Lower lobe of right lung (tissue), 2 donors: ENCODE measurements at regions not wholly inside any gene's neighbourhood (a gene's known extent, or its start where the extent isn't known, plus 50 kb on each side); places are given as distances from the start of the nearest gene placed in this dataset.

Experiments
- ATAC-seq, 2 donors: fragments of 200-7000 bp; cut with Tn5 transposase; one replicate each; pipeline ENCODE4 v1.9.1; 2020 to 2022; ENCODE audit warnings: mild to moderate bottlenecking in 2 of 2, moderate library complexity in 2 of 2
- DNase-seq: peaks from one replicate; pipeline ENCODE4 v3.0.0-alpha.2; 2020
- H3K27ac ChIP-seq: fragments of 200-600 bp; one replicate; pipeline ENCODE4 v1.8.0; 2022
- H3K27me3 ChIP-seq: fragments of 200-600 bp; one replicate; pipeline ENCODE4 v1.8.0; 2022; ENCODE audit warnings: low read depth
- H3K36me3 ChIP-seq: fragments of 200-600 bp; one replicate; pipeline ENCODE4 v1.8.0; 2022; ENCODE audit warnings: mild to moderate bottlenecking
- H3K4me1 ChIP-seq: fragments of 200-600 bp; one replicate; pipeline ENCODE4 v1.8.0; 2022
- H3K4me3 ChIP-seq: fragments of 200-600 bp; one replicate; pipeline ENCODE4 v1.8.0; 2022; ENCODE audit warnings: mild to moderate bottlenecking
- H3K9me3 ChIP-seq: fragments of 200-600 bp; one replicate; pipeline ENCODE4 v1.8.0; 2022
- CTCF ChIP-seq: fragments of 200-600 bp; IDR thresholded peaks from one replicate; pipeline ENCODE4 v1.8.0; 2022; ENCODE audit warnings: antibody characterized with exemption, mild to moderate bottlenecking
- intact Hi-C: fragments of 100-400 bp; cut with DNase I; formaldehyde crosslinking; loops from one replicate; pipeline ENCODE4 v1.11.0; 2022
- donor health status: DM: no; HTN: yes; CAD: no; lungs with severe emphysema.

- ATAC-seq (no peak), DNase-seq (no peak)
- Histone ChIP-seq H3K27ac (no peak overlapping the region), H3K36me3 (no peaks in the 10 kb centered on the region), H3K4me3 (no peak overlapping the region), H3K9me3 (no peaks in the 10 kb centered on the region), H3K27me3 (no peaks in the 10 kb centered on the region), H3K4me1 (no peaks in the 10 kb centered on the region)
- TF ChIP-seq CTCF: no peak
- intact Hi-C loops: no loop called here
Measured at GRCh38 chr16:51228097-51228659, 77.1 kb upstream of the SALL1 start.

GRCh38 chr16:51225878-51226277 is 74.8 kb upstream of the SALL1 start:
- Histone ChIP-seq H3K27ac (no peak overlapping the region), H3K36me3 (no peaks in the 10 kb centered on the region), H3K9me3 (no peaks in the 10 kb centered on the region), H3K4me3 (no peak overlapping the region), H3K4me1 (no peaks in the 10 kb centered on the region), H3K27me3 (no peaks in the 10 kb centered on the region)
- ATAC-seq (no peak), DNase-seq (no peak)
- intact Hi-C loops: no loop called here
- TF ChIP-seq CTCF: no peak

GRCh38 chr16:51224317-51224716 is 73.2 kb upstream of the SALL1 start:
- Histone ChIP-seq H3K4me3 (no peak overlapping the region), H3K9me3 (no peaks in the 10 kb centered on the region), H3K4me1 (no peaks in the 10 kb centered on the region), H3K27me3 (no peaks in the 10 kb centered on the region), H3K27ac (no peak overlapping the region), H3K36me3 (no peaks in the 10 kb centered on the region)
- intact Hi-C loops: no loop called here
- ATAC-seq (no peak), DNase-seq (no peak)
- no peak for TF ChIP-seq CTCF

GRCh38 chr16:51222016-51222415 is 70.9 kb upstream of the SALL1 start:
- peaks cover 8% of the 10 kb centered on the region for H3K9me3 ChIP-seq
- H3K27ac ChIP-seq: no peak overlapping the region
- no peaks in the 10 kb centered on the region for H3K4me1 ChIP-seq
- no peaks in the 10 kb centered on the region for H3K36me3 ChIP-seq
- no peak overlapping the region for H3K4me3 ChIP-seq
- intact Hi-C loops: no loop called here
- no peaks in the 10 kb centered on the region for H3K27me3 ChIP-seq
- TF ChIP-seq CTCF: no peak
- no peak for DNase-seq
- ATAC-seq: no peak

GRCh38 chr16:51211148-51211547 is 60.1 kb upstream of the SALL1 start:
- H3K4me1 ChIP-seq: no peaks in the 10 kb centered on the region
- H3K9me3 ChIP-seq: no peaks in the 10 kb centered on the region
- no peak for TF ChIP-seq CTCF
- DNase-seq (no peak), ATAC-seq (no peak)
- H3K27ac ChIP-seq: no peak overlapping the region
- H3K36me3 ChIP-seq: no peaks in the 10 kb centered on the region
- no peaks in the 10 kb centered on the region for H3K27me3 ChIP-seq
- intact Hi-C loops: no loop called here
- no peak overlapping the region for H3K4me3 ChIP-seq

GRCh38 chr16:51210087-51210486 is 59.0 kb upstream of the SALL1 start:
- intact Hi-C loops: no loop called here
- H3K9me3 ChIP-seq: no peaks in the 10 kb centered on the region
- H3K4me1 ChIP-seq: no peaks in the 10 kb centered on the region
- no peaks in the 10 kb centered on the region for H3K36me3 ChIP-seq
- DNase-seq: no peak
- TF ChIP-seq CTCF: no peak
- ATAC-seq: no peak
- no peak overlapping the region for H3K4me3 ChIP-seq
- no peak overlapping the region for H3K27ac ChIP-seq
- no peaks in the 10 kb centered on the region for H3K27me3 ChIP-seq
